PC-9 (cell line): ENCODE measurements at regions not wholly inside any gene's neighbourhood (a gene's known extent, or its start where the extent isn't known, plus 50 kb on each side); places are given as distances from the start of the nearest gene placed in this dataset.

ENCODE experiments used
- BruUV-seq: library from RNA; stranded (reverse); fragments of 400-500 nt; replicated peaks from 2 replicates; lab custom pipeline; 2021; lab: Mats Ljungman, UMichigan
- CTCF ChIA-PET: fragments of 300-600 bp; sonication (Branson Sonifier 250); formaldehyde crosslinking; loops from one replicate; lab custom pipeline; 2022; ENCODE audit warnings: antibody characterized with exemption; lab: Charles Lee
- POLR2A ChIA-PET: fragments of 300-600 bp; sonication (Branson Sonifier 250); formaldehyde crosslinking; loops from one replicate; lab custom pipeline; 2022; ENCODE audit warnings: antibody characterized with exemption; ENCODE audit not compliant: unreplicated experiment; lab: Charles Lee
- DNase-seq, 2 experiments: peaks; one replicate each; pipeline versions ENCODE4 v3.0.0 to v3.0.0-alpha.2; 2015 to 2022; ENCODE audit warnings: mixed read lengths in 1 of 2
- H2AFZ ChIP-seq: fragments of 200-600 bp; sonication (generic); 2 replicates; pipeline ENCODE4 v1.8.1; 2017; ENCODE audit warnings: antibody characterized with exemption
- H3F3A ChIP-seq: fragments of 200-600 bp; sonication (generic); 2 replicates; pipeline ENCODE4 v1.8.1; 2017; ENCODE audit warnings: antibody characterized with exemption, mild to moderate bottlenecking, low read depth; ENCODE audit not compliant: insufficient read depth
- H3K27ac ChIP-seq: fragments of 200-600 bp; sonication (generic); 2 replicates; pipeline ENCODE4 v1.6.1; 2016; ENCODE audit warnings: mixed run types
- H3K27me3 ChIP-seq: fragments of 200-600 bp; sonication (generic); 2 replicates; pipeline ENCODE4 v1.6.1; 2016; ENCODE audit warnings: low read depth, mixed run types; ENCODE audit not compliant: insufficient read depth
- H3K36me3 ChIP-seq: fragments of 200-600 bp; sonication (generic); 2 replicates; pipeline ENCODE4 v1.6.1; 2016; ENCODE audit warnings: low read depth, mixed run types
- H3K4me1 ChIP-seq: fragments of 200-600 bp; sonication (generic); replicated peaks from 2 replicates; pipeline ENCODE4 v1.6.1; 2016; ENCODE audit warnings: mixed run types; ENCODE audit not compliant: insufficient read depth
- H3K4me2 ChIP-seq: fragments of 200-600 bp; sonication (generic); 2 replicates; pipeline ENCODE4 v1.6.1; 2017; ENCODE audit warnings: mixed run types
- H3K4me3 ChIP-seq: fragments of 200-600 bp; sonication (generic); 2 replicates; pipeline ENCODE4 v1.6.1; 2016; ENCODE audit warnings: mixed run types
- H3K79me2 ChIP-seq: fragments of 200-600 bp; sonication (generic); 2 replicates; pipeline ENCODE4 v1.6.1; 2017; ENCODE audit warnings: low read depth, mixed run types
- H3K9me2 ChIP-seq: fragments of 200-600 bp; sonication (generic); 2 replicates; pipeline ENCODE4 v1.8.1; 2017; ENCODE audit warnings: mild to moderate bottlenecking; ENCODE audit not compliant: insufficient read depth
- H3K9me3 ChIP-seq: fragments of 200-600 bp; sonication (generic); 2 replicates; pipeline ENCODE4 v1.8.1; 2016; ENCODE audit warnings: low read depth; ENCODE audit not compliant: insufficient read depth
- H4K20me1 ChIP-seq: fragments of 200-600 bp; sonication (generic); 2 replicates; pipeline ENCODE4 v1.8.1; 2017; ENCODE audit not compliant: insufficient read depth
- EZH2 ChIP-seq: fragments of 200-600 bp; sonication (generic); IDR thresholded peaks from 2 replicates; pipeline ENCODE4 v1.8.0; 2017; ENCODE audit warnings: antibody characterized with exemption, low read depth
- intact Hi-C: fragments of 100-400 bp; cut with micrococcal nuclease; formaldehyde crosslinking; loops from one replicate; pipeline ENCODE4 v1.10.0; 2022; ENCODE audit not compliant: unreplicated experiment
- TF ChIP-seq, protein P1 (sequence below): fragments of 200-600 bp; sonication (generic); conservative IDR thresholded peaks from 2 replicates; pipeline ENCODE4 v1.6.1; 2017; ENCODE audit warnings: mixed run types, antibody characterized with exemption, mild to moderate bottlenecking, moderate library complexity

DNA sequence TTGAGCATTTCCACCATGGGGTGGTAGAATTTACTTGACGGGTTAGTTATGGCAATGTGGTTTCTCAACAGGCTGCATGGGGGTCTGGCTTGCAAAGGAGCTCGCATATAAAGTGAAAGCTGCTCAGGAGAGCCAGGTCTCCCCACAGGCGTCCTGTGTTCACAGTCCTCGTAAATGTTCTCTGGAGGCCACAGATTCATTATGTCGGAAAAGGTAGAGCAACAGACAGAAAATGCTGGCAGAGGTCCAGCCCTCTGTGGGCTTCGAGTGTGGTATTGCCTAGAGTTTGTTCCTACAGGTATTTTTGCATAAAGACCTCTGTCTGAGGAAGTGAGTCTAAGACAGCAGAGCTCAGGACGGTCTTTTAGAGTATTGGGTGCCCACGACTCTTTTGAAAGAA is 96.4 kb downstream of the CDCA7 start:
- H3K4me1 ChIP-seq, result 0 out of 2 replicates have a peak, but pooled peaks cover 5% of the 10 kb centered on the region
- H3K9me3 ChIP-seq, result no peaks in the 10 kb centered on the region
- BruUV-seq, result no TSS peak
- H3K36me3 ChIP-seq, result no peaks in the 10 kb centered on the region
- intact Hi-C loops, result no loop called here
- ChIA-PET CTCF (no interaction called here), POLR2A (no interaction called here)
- H3K27me3 ChIP-seq, result peaks cover 22% of the 10 kb centered on the region; the same call in 1 of the 2 replicates
- no peaks in the 10 kb centered on the region for H3K79me2 ChIP-seq
- H3K4me2 ChIP-seq, result no peak overlapping the region
- no peaks in the 10 kb centered on the region for H4K20me1 ChIP-seq
- no peaks in the 10 kb centered on the region; the same call in 1 of the 2 replicates for H3K9me2 ChIP-seq
- TF ChIP-seq, protein P1, sequence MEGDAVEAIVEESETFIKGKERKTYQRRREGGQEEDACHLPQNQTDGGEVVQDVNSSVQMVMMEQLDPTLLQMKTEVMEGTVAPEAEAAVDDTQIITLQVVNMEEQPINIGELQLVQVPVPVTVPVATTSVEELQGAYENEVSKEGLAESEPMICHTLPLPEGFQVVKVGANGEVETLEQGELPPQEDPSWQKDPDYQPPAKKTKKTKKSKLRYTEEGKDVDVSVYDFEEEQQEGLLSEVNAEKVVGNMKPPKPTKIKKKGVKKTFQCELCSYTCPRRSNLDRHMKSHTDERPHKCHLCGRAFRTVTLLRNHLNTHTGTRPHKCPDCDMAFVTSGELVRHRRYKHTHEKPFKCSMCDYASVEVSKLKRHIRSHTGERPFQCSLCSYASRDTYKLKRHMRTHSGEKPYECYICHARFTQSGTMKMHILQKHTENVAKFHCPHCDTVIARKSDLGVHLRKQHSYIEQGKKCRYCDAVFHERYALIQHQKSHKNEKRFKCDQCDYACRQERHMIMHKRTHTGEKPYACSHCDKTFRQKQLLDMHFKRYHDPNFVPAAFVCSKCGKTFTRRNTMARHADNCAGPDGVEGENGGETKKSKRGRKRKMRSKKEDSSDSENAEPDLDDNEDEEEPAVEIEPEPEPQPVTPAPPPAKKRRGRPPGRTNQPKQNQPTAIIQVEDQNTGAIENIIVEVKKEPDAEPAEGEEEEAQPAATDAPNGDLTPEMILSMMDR, result no peak
- no peak for TF ChIP-seq EZH2
- no peaks in the 10 kb centered on the region for H3F3A ChIP-seq
- H3K4me3 ChIP-seq, result no peak overlapping the region
- no peak overlapping the region for H2AFZ ChIP-seq
- no peak for DNase-seq
- no peak overlapping the region for H3K27ac ChIP-seq

- TF ChIP-seq, protein P1, result no peak
- TF ChIP-seq EZH2, result no peak
- Histone ChIP-seq H4K20me1 (no peaks in the 10 kb centered on the region), H3K4me2 (no peak overlapping the region), H3K9me3 (no peaks in the 10 kb centered on the region), H3F3A (no peaks in the 10 kb centered on the region), H3K79me2 (no peaks in the 10 kb centered on the region), H2AFZ (no peak overlapping the region), H3K9me2 (no peaks in the 10 kb centered on the region), H3K27ac (no peak overlapping the region), H3K4me3 (no peak overlapping the region), H3K36me3 (no peaks in the 10 kb centered on the region), H3K27me3 (peaks cover 22% of the 10 kb centered on the region; the same call in 1 of the 2 replicates), H3K4me1 (0 out of 2 replicates have a peak, but pooled peaks cover 5% of the 10 kb centered on the region)
- CTCF ChIA-PET, result no interaction called here
- no peak for DNase-seq
- POLR2A ChIA-PET, result no interaction called here
- no TSS peak for BruUV-seq
- intact Hi-C loops, result no loop called here
These were observed 97.3 kb downstream of the CDCA7 start for GRCh38 chr2:173451941-173452340.

- no peak for TF ChIP-seq EZH2
- TF ChIP-seq, protein P1, result no peak
- DNase-seq, result no peak
- no TSS peak for BruUV-seq
- Histone ChIP-seq H4K20me1 (no peaks in the 10 kb centered on the region), H3K79me2 (no peaks in the 10 kb centered on the region), H3K27me3 (peaks cover 22% of the 10 kb centered on the region; the same call in 1 of the 2 replicates), H3K36me3 (no peaks in the 10 kb centered on the region), H2AFZ (no peak overlapping the region; the same call in 1 of the 2 replicates), H3K4me2 (no peak overlapping the region), H3F3A (no peaks in the 10 kb centered on the region), H3K4me3 (no peak overlapping the region), H3K27ac (no peak overlapping the region), H3K9me3 (no peaks in the 10 kb centered on the region), H3K9me2 (no peaks in the 10 kb centered on the region), H3K4me1 (0 out of 2 replicates have a peak, but pooled peaks cover 5% of the 10 kb centered on the region)
- ChIA-PET CTCF (no interaction called here), POLR2A (no interaction called here)
- intact Hi-C loops, result no loop called here
These were observed 97.7 kb downstream of the CDCA7 start for GRCh38 chr2:173452416-173452815.
